IMR-90 (cell line): ENCODE measurements at regions not wholly inside any gene's neighbourhood (a gene's known extent, or its start where the extent isn't known, plus 50 kb on each side); places are given as distances from the start of the nearest gene placed in this dataset.

Source experiments
- ATAC-seq: fragments of 200-7000 bp; cut with Tn5 transposase; 2 replicates; pipeline ENCODE4 v1.9.1; 2020; ENCODE audit warnings: low read depth, mild to moderate bottlenecking, moderate library complexity
- BruUV-seq: library from RNA; stranded (reverse); fragments of 400-500 nt; replicated peaks from 2 replicates; lab custom pipeline; 2021; lab: Mats Ljungman, UMichigan
- CTCF ChIA-PET: fragments of 300-600 bp; formaldehyde crosslinking; extraction: SDS; loops from one replicate; lab custom pipeline; 2021; ENCODE audit warnings: antibody characterized with exemption; lab: Yijun Ruan, JAX
- POLR2A ChIA-PET: fragments of 300-600 bp; sonication (Branson Sonifier 250); formaldehyde crosslinking; loops from one replicate; lab custom pipeline; 2022; ENCODE audit warnings: antibody characterized with exemption; ENCODE audit not compliant: unreplicated experiment; lab: Charles Lee
- DNase-seq: peaks from one replicate; pipeline ENCODE4 v3.0.0; 2013
- H2AFZ ChIP-seq: replicated peaks from 2 replicates; pipeline ENCODE3; 2013; ENCODE audit warnings: low read length, mild to moderate bottlenecking; ENCODE audit not compliant: poor library complexity
- H2AK5ac ChIP-seq: 2 replicates; pipeline ENCODE4 v1.6.1; 2013; ENCODE audit warnings: low read depth, low read length, inconsistent platforms
- H2AK9ac ChIP-seq: replicated peaks from 2 replicates; pipeline ENCODE3; 2013; ENCODE audit warnings: mild to moderate bottlenecking, low read depth, low read length, moderate library complexity; ENCODE audit not compliant: poor library complexity
- H2BK120ac ChIP-seq: 2 replicates; pipeline ENCODE4 v1.6.1; 2013; ENCODE audit warnings: low read depth, low read length, inconsistent platforms
- H2BK15ac ChIP-seq: 3 replicates; pipeline ENCODE4 v1.6.1; 2013; ENCODE audit warnings: low read depth, low read length, inconsistent platforms
- H2BK20ac ChIP-seq: 2 replicates; pipeline ENCODE4 v1.6.1; 2013; ENCODE audit warnings: low read depth, mild to moderate bottlenecking, inconsistent platforms, low read length, moderate library complexity
- H2BK5ac ChIP-seq: 2 replicates; pipeline ENCODE4 v1.6.1; 2013; ENCODE audit warnings: mild to moderate bottlenecking, low read depth, low read length, inconsistent platforms; ENCODE audit not compliant: poor library complexity, severe bottlenecking
- H3K14ac ChIP-seq: replicated peaks from 2 replicates; pipeline ENCODE4 v1.6.1; 2013; ENCODE audit warnings: low read depth, low read length, inconsistent platforms
- H3K18ac ChIP-seq: 2 replicates; pipeline ENCODE4 v1.6.1; 2013; ENCODE audit warnings: low read depth, low read length, control low read depth
- H3K23ac ChIP-seq: 2 replicates; pipeline ENCODE4 v1.6.1; 2013; ENCODE audit warnings: low read depth, low read length, inconsistent platforms
- H3K27ac ChIP-seq: 2 replicates; pipeline ENCODE4 v1.5.1; 2013; ENCODE audit warnings: mild to moderate bottlenecking, control low read depth, low read length; ENCODE audit not compliant: insufficient read depth
- H3K27me3 ChIP-seq: 2 replicates; pipeline ENCODE4 v1.6.1; 2013; ENCODE audit warnings: low read length; ENCODE audit not compliant: control insufficient read depth, insufficient read depth
- H3K36me3 ChIP-seq: 2 replicates; pipeline ENCODE4 v1.6.1; 2013; ENCODE audit warnings: low read length, mixed read lengths; ENCODE audit not compliant: control insufficient read depth, insufficient read depth
- H3K4ac ChIP-seq: 2 replicates; pipeline ENCODE4 v1.6.1; 2013; ENCODE audit warnings: low read depth, low read length, inconsistent platforms
- H3K4me1 ChIP-seq: 2 replicates; pipeline ENCODE4 v1.6.1; 2013; ENCODE audit warnings: low read length, mixed read lengths; ENCODE audit not compliant: control insufficient read depth, insufficient read depth
- H3K4me2 ChIP-seq: 2 replicates; pipeline ENCODE4 v1.6.1; 2013; ENCODE audit warnings: low read depth, mild to moderate bottlenecking, control low read depth, low read length, moderate library complexity
- H3K4me3 ChIP-seq: 2 replicates; pipeline ENCODE4 v1.5.1; 2013; ENCODE audit warnings: low read depth, mild to moderate bottlenecking, control low read depth, low read length, moderate library complexity; ENCODE audit not compliant: insufficient read depth
- H3K56ac ChIP-seq: 2 replicates; pipeline ENCODE4 v1.6.1; 2013; ENCODE audit warnings: low read length, inconsistent platforms; ENCODE audit not compliant: insufficient read depth; ENCODE audit errors: extremely low read depth
- H3K79me1 ChIP-seq, 2 experiments: 2 replicates each; pipeline ENCODE4 v1.6.1; 2013; ENCODE audit warnings: low read length in 2 of 2, inconsistent platforms in 1 of 2, low read depth in 1 of 2
- H3K9ac ChIP-seq: 2 replicates; pipeline ENCODE4 v1.6.1; 2013; ENCODE audit warnings: low read depth, low read length, control low read depth
- H3K9me1 ChIP-seq: 2 replicates; pipeline ENCODE4 v1.6.1; 2013; ENCODE audit warnings: low read length, inconsistent platforms; ENCODE audit not compliant: insufficient read depth
- H3K9me3 ChIP-seq: 2 replicates; pipeline ENCODE4 v1.6.1; 2013; ENCODE audit warnings: low read length; ENCODE audit not compliant: control insufficient read depth, insufficient read depth
- H4K20me1 ChIP-seq: 2 replicates; pipeline ENCODE4 v1.6.1; 2013; ENCODE audit warnings: low read length, inconsistent platforms; ENCODE audit not compliant: insufficient read depth
- H4K5ac ChIP-seq: 2 replicates; pipeline ENCODE4 v1.6.1; 2013; ENCODE audit warnings: mild to moderate bottlenecking, low read depth, low read length, control low read depth
- H4K8ac ChIP-seq, 2 experiments: 2 replicates each; pipeline ENCODE4 v1.6.1; 2013; ENCODE audit warnings: low read depth in 2 of 2, low read length in 2 of 2, control low read depth in 1 of 2, inconsistent platforms in 1 of 2
- H4K91ac ChIP-seq: 2 replicates; pipeline ENCODE4 v1.6.1; 2013; ENCODE audit warnings: low read depth, low read length, inconsistent platforms; ENCODE audit not compliant: insufficient read depth
- BHLHE40 ChIP-seq: fragments of 150-350 bp; IDR thresholded peaks from 2 replicates; pipeline ENCODE4 v1.6.1; 2016; ENCODE audit warnings: mild to moderate bottlenecking, low read depth, low read length
- CEBPB ChIP-seq: IDR thresholded peaks from 2 replicates; pipeline ENCODE4 v1.6.1; 2012; ENCODE audit warnings: low read depth, low read length, improper control_type of control experiment
- CHD1 ChIP-seq: IDR thresholded peaks from 2 replicates; pipeline ENCODE4 v1.6.1; 2012; ENCODE audit warnings: low read depth, low read length, improper control_type of control experiment
- CTCF ChIP-seq: conservative IDR thresholded peaks from 2 replicates; pipeline ENCODE4 v1.5.1; 2012; ENCODE audit warnings: mild to moderate bottlenecking, low read depth, low read length, improper control_type of control experiment
- ELK1 ChIP-seq: fragments of 150-350 bp; IDR thresholded peaks from 2 replicates; pipeline ENCODE4 v1.6.1; 2016; ENCODE audit warnings: low read depth, mild to moderate bottlenecking, low read length, moderate library complexity, borderline replicate concordance
- FOS ChIP-seq: fragments of 150-350 bp; IDR thresholded peaks from 2 replicates; pipeline ENCODE4 v1.6.1; 2016; ENCODE audit warnings: low read depth, low read length
- MAFK ChIP-seq: IDR thresholded peaks from 2 replicates; pipeline ENCODE4 v1.6.1; 2012; ENCODE audit warnings: low read depth, low read length, improper control_type of control experiment
- MAZ ChIP-seq: IDR thresholded peaks from 2 replicates; pipeline ENCODE4 v1.6.1; 2012; ENCODE audit warnings: low read depth, mild to moderate bottlenecking, low read length, improper control_type of control experiment, moderate library complexity, borderline replicate concordance
- MXI1 ChIP-seq: IDR thresholded peaks from 2 replicates; pipeline ENCODE4 v1.6.1; 2012; ENCODE audit warnings: low read depth, mild to moderate bottlenecking, low read length, moderate library complexity, borderline replicate concordance
- NFE2L2 ChIP-seq: fragments of 150-350 bp; IDR thresholded peaks from 2 replicates; pipeline ENCODE4 v1.6.1; 2016; ENCODE audit warnings: low read depth, mild to moderate bottlenecking, low read length
- POLR2A ChIP-seq: IDR thresholded peaks from 2 replicates; pipeline ENCODE4 v1.6.1; 2012; ENCODE audit warnings: mild to moderate bottlenecking, low read depth, low read length
- RAD21 ChIP-seq: IDR thresholded peaks from 2 replicates; pipeline ENCODE4 v1.6.1; 2012; ENCODE audit warnings: low read length, improper control_type of control experiment
- RCOR1 ChIP-seq: IDR thresholded peaks from 2 replicates; pipeline ENCODE4 v1.6.1; 2012; ENCODE audit warnings: mild to moderate bottlenecking, low read length, improper control_type of control experiment; ENCODE audit not compliant: insufficient replicate concordance
- RFX5 ChIP-seq: IDR thresholded peaks from 2 replicates; pipeline ENCODE4 v1.8.0; 2012; ENCODE audit warnings: low read depth, mild to moderate bottlenecking, low read length, moderate library complexity
- SMC3 ChIP-seq: fragments of 150-350 bp; IDR thresholded peaks from 2 replicates; pipeline ENCODE4 v1.6.1; 2016; ENCODE audit warnings: low read depth, mild to moderate bottlenecking, antibody characterized with exemption, low read length, moderate library complexity
- USF2 ChIP-seq: fragments of 150-350 bp; IDR thresholded peaks from 2 replicates; pipeline ENCODE4 v1.6.1; 2017; ENCODE audit warnings: mild to moderate bottlenecking, antibody characterized with exemption, low read length, low read depth
- WGBS, 2 experiments: methylation state at CpG; one replicate each; pipeline versions ENCODE4 v1.1.5 to v1.1.7; 2013; ENCODE audit warnings: missing lambda C conversion rate in 2 of 2; ENCODE audit not compliant: insufficient read length in 1 of 2; ENCODE audit errors: extremely low coverage in 2 of 2; 5-methylcytosine and 5-hydroxymethylcytosine counted together
- dilution Hi-C: fragments of 300-500 bp; cut with HindIII; formaldehyde crosslinking; loops from one replicate; pipeline ENCODE4 v1.14.3; 2018; ENCODE audit warnings: low sequenced_read_pairs; ENCODE audit not compliant: unreplicated experiment
- in situ Hi-C: fragments of 300-500 bp; cut with MboI; formaldehyde crosslinking; loops from 3 replicates; pipeline ENCODE4 v1.14.3; 2019; ENCODE audit warnings: low sequenced_read_pairs, inconsistent platforms, mixed read lengths
- intact Hi-C: fragments of 100-400 bp; cut with micrococcal nuclease; formaldehyde crosslinking; loops from 2 replicates; pipeline ENCODE4 v1.10.0; 2022

- intact Hi-C loops = no loop called here
- no peak for DNase-seq
- no peak overlapping the region for H2BK120ac ChIP-seq
- no peak overlapping the region for H4K5ac ChIP-seq
- WGBS, 2 experiments = no CpG with 5 or more reads among the region's 2 CpGs
- TF ChIP-seq MXI1 (no peak), POLR2A (no peak), NFE2L2 (no peak), RAD21 (no peak), USF2 (no peak), CHD1 (no peak), FOS (no peak), RFX5 (no peak), CTCF (no peak), ELK1 (no peak), CEBPB (no peak), SMC3 (no peak), MAZ (no peak), RCOR1 (no peak), MAFK (no peak), BHLHE40 (no peak)
- H3K23ac ChIP-seq = no peak overlapping the region
- no peaks in the 10 kb centered on the region for H3K9me3 ChIP-seq
- no TSS peak for BruUV-seq
- H2AK9ac ChIP-seq = no peak overlapping the region
- H3K36me3 ChIP-seq = no peaks in the 10 kb centered on the region
- dilution Hi-C loops = no loop called here
- no peaks in the 10 kb centered on the region; the same call in 1 of the 2 replicates for H3K4me1 ChIP-seq
- no peak for ATAC-seq
- no peak overlapping the region for H4K91ac ChIP-seq
- H3K4ac ChIP-seq = no peak overlapping the region
- no peak overlapping the region for H3K4me3 ChIP-seq
- H3K27ac ChIP-seq = no peak overlapping the region
- H3K14ac ChIP-seq = no peak overlapping the region
- 0 out of 2 replicates have a peak, but pooled peaks cover 3% of the 10 kb centered on the region for H3K9me1 ChIP-seq
- ChIA-PET POLR2A (no interaction called here), CTCF (interaction anchor here (0.5 kb wide), 1 partner anchor 17 kb away, joined by 4 read pairs; no protein-coding TSS in a partner anchor)
- H2BK15ac ChIP-seq = no peak overlapping the region
- no peaks in the 10 kb centered on the region for H3K79me1 ChIP-seq
- no peak overlapping the region for H3K9ac ChIP-seq
- no peak overlapping the region for H2BK5ac ChIP-seq
- H2AFZ ChIP-seq = no peak overlapping the region
- H4K8ac ChIP-seq = no peak overlapping the region
- H3K4me2 ChIP-seq = no peak overlapping the region
- peaks cover 5% of the 10 kb centered on the region for H3K27me3 ChIP-seq
- H3K56ac ChIP-seq = no peak overlapping the region
- in situ Hi-C loops = no loop called here
- H2AK5ac ChIP-seq = no peak overlapping the region
- H3K18ac ChIP-seq = no peak overlapping the region
- no peak overlapping the region for H2BK20ac ChIP-seq
- no peaks in the 10 kb centered on the region for H4K20me1 ChIP-seq
These were observed 103.0 kb downstream of the SPATA31D1 start for GRCh38 chr9:82091610-82092009.
